Transverse colon (tissue), 3 donors: ENCODE measurements at regions not wholly inside any gene's neighbourhood (a gene's known extent, or its start where the extent isn't known, plus 50 kb on each side); places are given as distances from the start of the nearest gene placed in this dataset.

Experiments
- POLR2A ChIP-seq: fragments of 450-650 bp; IDR thresholded peaks from one replicate; pipeline ENCODE4 v1.6.1; 2016; ENCODE audit warnings: antibody characterized with exemption, mild to moderate bottlenecking, moderate library complexity
- TF ChIP-seq, protein P1 (sequence below), 5 experiments: fragments of 200-600 bp in 3 of 5; fragments of 450-650 bp in 2 of 5; sonication (generic) in 3 of 5; IDR thresholded peaks; 1 replicate in 2 of 5; 2 replicates in 3 of 5; pipeline ENCODE4 v1.5.1; 2016 to 2017; ENCODE audit warnings: antibody characterized with exemption in 5 of 5, inconsistent platforms in 3 of 5, mild to moderate bottlenecking in 2 of 5, moderate library complexity in 1 of 5

GRCh38 chr4:137213372-137214173, 318.7 kb downstream of the PCDH18 start:
- no peak for TF ChIP-seq POLR2A
- TF ChIP-seq, protein P1, sequence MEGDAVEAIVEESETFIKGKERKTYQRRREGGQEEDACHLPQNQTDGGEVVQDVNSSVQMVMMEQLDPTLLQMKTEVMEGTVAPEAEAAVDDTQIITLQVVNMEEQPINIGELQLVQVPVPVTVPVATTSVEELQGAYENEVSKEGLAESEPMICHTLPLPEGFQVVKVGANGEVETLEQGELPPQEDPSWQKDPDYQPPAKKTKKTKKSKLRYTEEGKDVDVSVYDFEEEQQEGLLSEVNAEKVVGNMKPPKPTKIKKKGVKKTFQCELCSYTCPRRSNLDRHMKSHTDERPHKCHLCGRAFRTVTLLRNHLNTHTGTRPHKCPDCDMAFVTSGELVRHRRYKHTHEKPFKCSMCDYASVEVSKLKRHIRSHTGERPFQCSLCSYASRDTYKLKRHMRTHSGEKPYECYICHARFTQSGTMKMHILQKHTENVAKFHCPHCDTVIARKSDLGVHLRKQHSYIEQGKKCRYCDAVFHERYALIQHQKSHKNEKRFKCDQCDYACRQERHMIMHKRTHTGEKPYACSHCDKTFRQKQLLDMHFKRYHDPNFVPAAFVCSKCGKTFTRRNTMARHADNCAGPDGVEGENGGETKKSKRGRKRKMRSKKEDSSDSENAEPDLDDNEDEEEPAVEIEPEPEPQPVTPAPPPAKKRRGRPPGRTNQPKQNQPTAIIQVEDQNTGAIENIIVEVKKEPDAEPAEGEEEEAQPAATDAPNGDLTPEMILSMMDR (IDR thresholded peaks at IDR 0.05): no peak
